ENCODE measurements at regions not wholly inside any gene's neighbourhood (a gene's known extent, or its start where the extent isn't known, plus 50 kb on each side); places are given as distances from the start of the nearest gene placed in this dataset.

DNA sequence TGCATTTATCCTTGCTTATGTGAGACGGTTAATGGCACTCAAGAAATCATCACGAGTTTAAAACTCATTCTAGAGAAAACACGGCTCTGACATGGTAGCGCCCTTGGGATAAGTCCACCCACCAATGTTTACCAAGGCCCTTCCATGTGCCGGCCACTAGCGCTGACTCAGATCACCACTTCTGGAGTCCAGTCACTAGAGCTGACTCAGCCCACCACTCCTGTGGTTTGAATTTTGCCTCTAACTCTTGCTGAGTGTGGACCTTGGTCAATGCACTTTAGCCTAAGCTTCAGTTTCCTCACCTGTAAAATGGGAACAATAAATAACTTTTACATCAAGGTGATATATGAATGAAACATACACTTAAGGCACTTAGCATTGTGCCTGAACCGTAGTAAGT lies 358.4 kb upstream of the PROK2 start:
- Mint-ChIP-seq H3K9me3 (no peaks in the 10 kb centered on the region; a peak in 3 of 5 replicates), H3K27ac (peak overlapping the region in 1 of 3 experiments; percentile 75; a peak in 1 of 7 replicates), H3K4me1 (peaks cover 0 to 4% of the 10 kb centered on the region in 2 experiments; a peak in 2 of 4 replicates), H3K27me3 (ENCODE audit: low read depth) (peaks cover 5% of the 10 kb centered on the region), H3K36me3 (ENCODE audit: insufficient read depth in 1 of 3, low read depth in 3 of 3) (peaks cover 0 to 1% (median 0%) of the 10 kb centered on the region in 3 experiments; a peak in 2 of 7 replicates), H3K4me3 (no peak overlapping the region)
- Histone ChIP-seq H4K91ac (ENCODE audit: insufficient read length, low read depth, low read length) (no peak overlapping the region), H2BK120ac (ENCODE audit: low read depth, low read length, poor library complexity, severe bottlenecking) (no peak overlapping the region), H3K27me3 (ENCODE audit: insufficient read depth, low read length) (no peaks in the 10 kb centered on the region), H2AK5ac (ENCODE audit: insufficient read length, low read length) (no peak overlapping the region), H3K4me2 (ENCODE audit: insufficient read depth, insufficient read length, low read length) (no peak overlapping the region), H3K79me1 (ENCODE audit: insufficient read depth, low read depth, low read length, poor library complexity, severe bottlenecking) (no peaks in the 10 kb centered on the region), H4K8ac (replicated peaks; ENCODE audit: insufficient read length, low read depth, low read length) (no peak overlapping the region), H2AFZ (ENCODE audit: low read length) (no peak overlapping the region), H2BK15ac (ENCODE audit: low read depth, low read length) (no peak overlapping the region), H3K9ac (ENCODE audit: extremely low read depth, insufficient read length, low read length) (no peak overlapping the region), H2BK12ac (ENCODE audit: insufficient read length, low read depth, low read length) (no peak overlapping the region), H3K4ac (ENCODE audit: low read depth, low read length) (no peak overlapping the region), H3K27ac (ENCODE audit: insufficient read length, low read depth, low read length) (no peak overlapping the region), H2BK5ac (ENCODE audit: insufficient read length, low read length) (no peak overlapping the region), H3K56ac (ENCODE audit: insufficient read length, low read depth, low read length) (no peak overlapping the region), H3K18ac (ENCODE audit: insufficient read length, low read depth, low read length) (no peak overlapping the region), H3K4me1 (ENCODE audit: insufficient read depth, low read length) (no peaks in the 10 kb centered on the region), H3K9me3 (ENCODE audit: control insufficient read depth, low read depth, low read length) (no peaks in the 10 kb centered on the region), H3K23ac (ENCODE audit: insufficient read length, low read depth, low read length) (no peak overlapping the region), H3K79me2 (ENCODE audit: insufficient read depth, low read length) (no peaks in the 10 kb centered on the region), H4K20me1 (ENCODE audit: control insufficient read depth, insufficient read depth, insufficient read length) (no peaks in the 10 kb centered on the region), H3T11ph (ENCODE audit: low read length) (no peak overlapping the region), H3K14ac (ENCODE audit: insufficient read depth, low read length) (no peak overlapping the region), H3K23me2 (ENCODE audit: insufficient read length, low read depth, low read length, poor library complexity, severe bottlenecking) (no peaks in the 10 kb centered on the region), H2BK20ac (ENCODE audit: low read depth, low read length, poor library complexity, severe bottlenecking) (no peak overlapping the region), H4K5ac (ENCODE audit: insufficient read length, low read depth, low read length) (no peak overlapping the region)
- DNase-seq = no peak
- WGBS (ENCODE audit: extremely low coverage, insufficient read length, low lambda C conversion rate) = no CpG with 5 or more reads among the region's 7 CpGs
- TF ChIP-seq, protein P1, sequence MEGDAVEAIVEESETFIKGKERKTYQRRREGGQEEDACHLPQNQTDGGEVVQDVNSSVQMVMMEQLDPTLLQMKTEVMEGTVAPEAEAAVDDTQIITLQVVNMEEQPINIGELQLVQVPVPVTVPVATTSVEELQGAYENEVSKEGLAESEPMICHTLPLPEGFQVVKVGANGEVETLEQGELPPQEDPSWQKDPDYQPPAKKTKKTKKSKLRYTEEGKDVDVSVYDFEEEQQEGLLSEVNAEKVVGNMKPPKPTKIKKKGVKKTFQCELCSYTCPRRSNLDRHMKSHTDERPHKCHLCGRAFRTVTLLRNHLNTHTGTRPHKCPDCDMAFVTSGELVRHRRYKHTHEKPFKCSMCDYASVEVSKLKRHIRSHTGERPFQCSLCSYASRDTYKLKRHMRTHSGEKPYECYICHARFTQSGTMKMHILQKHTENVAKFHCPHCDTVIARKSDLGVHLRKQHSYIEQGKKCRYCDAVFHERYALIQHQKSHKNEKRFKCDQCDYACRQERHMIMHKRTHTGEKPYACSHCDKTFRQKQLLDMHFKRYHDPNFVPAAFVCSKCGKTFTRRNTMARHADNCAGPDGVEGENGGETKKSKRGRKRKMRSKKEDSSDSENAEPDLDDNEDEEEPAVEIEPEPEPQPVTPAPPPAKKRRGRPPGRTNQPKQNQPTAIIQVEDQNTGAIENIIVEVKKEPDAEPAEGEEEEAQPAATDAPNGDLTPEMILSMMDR (conservative IDR thresholded peaks at IDR 0.05) = no peak

All from H9 (cell line).